UCSD-AML1 (cell line): ENCODE measurements at regions not wholly inside any gene's neighbourhood (a gene's known extent, or its start where the extent isn't known, plus 50 kb on each side); places are given as distances from the start of the nearest gene placed in this dataset.
"Not testable (repeated sequence)": the region's sequence is repeated elsewhere in the genome, so short reads cannot be mapped to it uniquely, and the experiment has no call there.

Source experiments
- DNase-seq: peaks from one replicate; lab custom pipeline; 2025; ENCODE audit not compliant: unreplicated experiment; lab: John Stamatoyannopoulos, UW

DNA sequence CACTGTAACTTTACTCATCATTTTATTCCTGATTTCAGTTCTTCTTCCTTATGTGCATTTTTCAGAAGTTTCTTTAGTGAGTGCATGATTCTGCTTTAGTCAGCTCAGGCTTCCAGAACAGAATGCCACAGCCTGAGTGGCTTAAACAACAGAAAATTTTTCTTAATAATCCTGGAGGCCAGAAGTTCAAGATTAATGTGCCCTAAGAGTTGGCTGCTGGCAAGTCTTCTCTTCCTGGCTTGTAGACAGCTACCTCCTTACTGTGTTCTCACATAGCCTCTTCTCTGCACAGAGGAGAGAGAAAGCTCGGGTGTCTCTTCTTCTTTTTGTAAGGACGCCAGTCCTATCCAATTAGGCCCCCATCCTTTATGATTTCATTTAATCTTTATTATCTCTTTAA is 443.1 kb upstream of the RGS17 start:
- no peak for DNase-seq

GRCh38 chr6:153572371-153572770 is 441.3 kb upstream of the RGS17 start:
- DNase-seq, result no peak

GRCh38 chr6:153568628-153569027 is 437.5 kb upstream of the RGS17 start:
- no peak for DNase-seq

DNA sequence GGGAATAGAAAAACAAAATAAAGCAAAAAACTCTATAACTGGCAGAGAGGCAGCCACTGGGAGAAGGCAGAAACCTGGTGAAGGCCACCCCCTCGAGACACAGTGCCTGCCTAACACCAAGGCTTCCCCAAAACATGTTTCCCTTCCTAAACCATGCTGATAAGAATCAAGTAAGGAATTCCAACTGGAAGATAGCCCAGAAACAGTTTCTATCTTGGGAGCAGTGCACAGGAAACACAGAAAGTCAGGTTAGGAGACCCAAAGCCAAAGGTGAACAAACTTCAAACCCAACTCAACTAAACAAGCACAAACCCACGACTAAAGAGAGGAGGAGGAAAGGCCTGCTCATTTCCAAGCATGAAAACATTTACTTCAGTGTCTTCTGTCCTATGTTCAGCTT is 433.7 kb upstream of the RGS17 start:
- no peak for DNase-seq

DNA sequence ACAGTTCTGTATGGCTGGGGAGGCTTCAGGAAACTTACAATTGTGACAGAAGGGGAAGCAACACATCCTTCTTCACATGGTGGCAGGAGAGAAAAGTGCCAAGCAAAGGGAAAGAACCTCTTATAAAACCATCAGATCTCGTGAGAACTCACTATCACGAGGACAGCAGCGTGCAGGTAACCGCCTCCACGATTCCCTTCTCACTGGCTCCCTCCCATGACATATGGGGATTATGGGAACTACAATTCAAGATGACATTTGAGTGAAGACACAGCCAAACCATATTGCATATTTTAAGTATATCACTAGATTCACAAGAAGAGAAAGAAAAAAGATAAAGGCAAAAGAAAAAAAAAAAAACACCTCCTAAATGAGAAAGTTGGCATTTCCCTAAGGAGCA is 431.9 kb upstream of the RGS17 start:
- DNase-seq, result no peak

DNA sequence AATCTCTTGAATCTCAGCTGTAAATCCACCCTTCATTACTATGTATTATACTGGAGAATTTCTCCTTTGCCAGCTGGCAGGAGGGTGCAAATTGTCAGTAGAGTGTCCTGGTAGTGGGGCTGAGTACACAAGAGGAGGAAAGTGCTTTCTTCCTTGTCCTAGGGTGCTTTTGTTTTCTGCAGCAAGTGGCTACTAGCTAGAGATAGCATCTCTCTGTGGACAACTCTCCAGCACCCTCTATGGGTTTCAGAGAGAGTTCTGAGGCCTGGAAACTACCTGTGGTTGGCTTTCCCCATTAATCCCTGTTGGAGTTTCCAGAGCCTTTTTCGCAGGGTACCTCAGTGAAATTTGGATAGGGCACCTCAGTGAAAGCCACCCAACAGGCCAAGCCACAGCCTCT is 422.5 kb upstream of the RGS17 start:
- no peak for DNase-seq

GRCh38 chr6:153539602-153540001 is 408.5 kb upstream of the RGS17 start:
- no peak for DNase-seq

GRCh38 chr6:153538491-153538890 is 407.4 kb upstream of the RGS17 start:
- no peak for DNase-seq

GRCh38 chr6:153537422-153537821 is 406.3 kb upstream of the RGS17 start:
- DNase-seq, result no peak

DNA sequence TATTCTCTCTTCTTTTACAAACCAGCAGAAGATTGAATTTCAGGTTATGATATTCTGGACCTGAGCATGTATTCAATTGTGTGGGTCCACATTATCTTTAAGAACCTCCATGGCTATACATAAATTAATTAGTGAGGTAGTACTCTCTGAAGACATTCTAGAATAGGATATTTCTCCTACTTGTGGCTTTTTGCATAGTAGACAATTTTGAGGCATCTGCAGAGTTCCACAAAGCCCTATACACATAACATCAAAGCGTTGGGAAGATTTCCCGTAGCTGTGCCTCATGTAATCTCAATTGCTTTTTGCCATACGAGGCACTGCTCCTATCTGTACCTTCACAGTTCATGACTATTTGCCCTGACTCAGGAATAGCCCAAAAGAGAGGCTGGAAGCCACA is 395.4 kb upstream of the RGS17 start:
- no peak for DNase-seq

GRCh38 chr6:153525998-153526397 is 394.9 kb upstream of the RGS17 start:
- DNase-seq, result no peak

GRCh38 chr6:153523390-153523789 is 392.3 kb upstream of the RGS17 start:
- DNase-seq, result no peak

GRCh38 chr6:153511896-153512496 is 380.9 kb upstream of the RGS17 start:
- DNase-seq, result no peak

GRCh38 chr6:153503810-153504209 is 372.7 kb upstream of the RGS17 start:
- DNase-seq, result no peak

DNA sequence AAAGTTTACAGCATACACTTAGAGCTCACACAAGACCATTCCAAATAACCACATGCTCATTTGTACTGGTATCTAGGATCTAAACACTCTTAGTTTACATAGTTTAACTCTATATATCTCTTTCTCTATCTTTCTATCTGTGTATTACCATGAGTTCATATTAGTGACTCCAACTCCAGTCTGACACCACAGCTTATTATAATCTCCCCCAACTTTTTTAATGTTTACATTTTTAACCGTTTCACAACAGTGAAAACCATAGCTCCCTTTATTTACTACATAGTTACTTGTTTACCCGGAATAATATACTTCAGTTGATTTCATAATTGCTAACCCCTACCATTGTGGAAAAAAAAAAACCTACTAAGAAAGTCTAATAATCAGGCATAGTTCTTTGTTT is 362.4 kb upstream of the RGS17 start:
- DNase-seq, result no peak

- DNase-seq, result no peak
Measured at GRCh38 chr6:153489479-153489878, 358.4 kb upstream of the RGS17 start.

DNA sequence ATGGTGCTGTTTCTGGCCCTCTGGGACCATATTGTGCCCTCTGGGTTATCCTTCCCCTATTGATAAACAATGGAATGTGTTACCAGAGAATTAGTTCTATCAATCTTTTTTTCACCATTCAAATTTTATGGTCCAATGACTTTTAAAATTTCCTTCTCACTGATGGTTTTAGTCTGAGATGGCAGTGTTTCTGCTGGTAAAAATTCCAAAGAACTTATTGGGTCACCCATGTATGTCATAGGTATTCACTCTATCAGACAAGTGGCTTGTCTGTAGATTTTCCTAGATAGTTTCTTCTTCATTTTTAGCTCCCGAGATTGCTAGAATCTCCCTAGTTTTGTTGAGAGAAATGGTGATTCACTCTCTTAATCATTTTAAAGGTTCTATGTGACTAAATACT is 357.2 kb upstream of the RGS17 start:
- DNase-seq, result no peak

- DNase-seq, result no peak
Measured at GRCh38 chr6:153485072-153485471, 354.0 kb upstream of the RGS17 start.

DNA sequence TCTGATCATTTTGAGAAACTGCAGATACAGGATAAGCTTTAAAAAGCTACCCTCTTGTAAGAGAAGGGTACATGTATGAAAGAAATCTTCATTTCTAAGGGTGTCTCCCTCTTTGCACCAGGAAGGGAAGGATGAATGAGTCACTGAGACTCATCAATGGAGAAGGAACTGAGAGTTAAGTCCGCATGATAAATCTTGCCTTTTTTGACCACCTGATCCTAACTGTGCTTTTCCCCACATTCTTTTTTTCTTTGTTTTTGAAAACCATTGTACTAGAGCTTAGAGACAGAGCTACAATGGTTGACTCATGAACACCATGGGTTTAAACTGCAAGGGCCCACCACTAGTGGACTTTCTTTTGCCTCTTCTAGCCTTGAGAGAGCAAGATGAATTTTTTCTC is 353.0 kb upstream of the RGS17 start:
- DNase-seq, result no peak

DNA sequence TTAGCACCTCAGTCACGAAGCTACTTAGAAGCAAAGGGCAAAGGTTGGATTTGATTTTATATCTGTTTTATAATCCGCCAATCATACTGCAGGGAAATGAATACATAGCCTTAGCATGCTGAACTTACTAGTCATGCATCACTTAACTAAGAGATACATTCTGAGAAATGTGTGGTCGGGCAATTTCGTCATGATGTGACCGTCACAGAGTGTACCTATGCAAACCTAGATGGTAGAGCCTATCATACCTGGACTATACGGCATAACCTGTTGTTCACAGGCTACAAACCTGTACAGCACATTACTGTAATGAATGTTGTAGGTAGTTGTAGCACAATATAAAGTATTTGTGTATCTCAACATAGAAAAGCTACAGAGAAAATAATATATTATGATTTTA is 345.2 kb upstream of the RGS17 start:
- no peak for DNase-seq

GRCh38 chr6:153465050-153465449 is 334.0 kb upstream of the RGS17 start:
- DNase-seq, result no peak

GRCh38 chr6:153449279-153449678 is 318.2 kb upstream of the RGS17 start:
- DNase-seq, result no peak

- DNase-seq, result not testable (repeated sequence)
Measured at GRCh38 chr6:153442749-153443148, 311.7 kb upstream of the RGS17 start.

DNA sequence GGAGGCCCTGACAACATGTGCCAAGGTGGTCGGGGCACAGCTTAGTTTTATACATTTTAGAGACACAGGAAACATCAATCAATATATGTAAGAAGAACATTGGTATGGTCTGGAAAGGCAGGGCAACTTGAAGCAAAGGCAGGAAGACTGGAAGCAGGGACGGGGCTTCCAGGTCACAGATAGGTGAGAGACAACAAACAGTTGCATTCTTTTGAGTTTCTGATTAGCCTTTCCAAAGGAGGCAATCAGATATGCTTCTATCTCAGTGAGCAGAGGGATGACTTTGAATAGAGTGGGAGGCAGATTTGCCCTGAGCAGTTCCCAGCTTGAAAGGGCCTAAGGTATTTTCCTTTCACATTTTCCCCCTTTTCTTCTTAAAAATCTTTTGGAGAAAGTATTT is 311.0 kb upstream of the RGS17 start:
- no peak for DNase-seq
